ENCODE measurements at regions not wholly inside any gene's neighbourhood (a gene's known extent, or its start where the extent isn't known, plus 50 kb on each side); places are given as distances from the start of the nearest gene placed in this dataset.
"Not testable (repeated sequence)": the region's sequence is repeated elsewhere in the genome, so short reads cannot be mapped to it uniquely, and the experiment has no call there.

- DNase-seq: no peak
These were observed 183.4 kb upstream of the RFC3 start for GRCh38 chr13:33634546-33634982.

- DNase-seq: no peak
These were observed 181.7 kb upstream of the RFC3 start for GRCh38 chr13:33636243-33636642.

GRCh38 chr13:33636955-33637670 lies 180.8 kb upstream of the RFC3 start:
- no peak for DNase-seq

- DNase-seq: no peak
These were observed 179.8 kb upstream of the RFC3 start for GRCh38 chr13:33637978-33638743.

- DNase-seq: no peak
These were observed 178.8 kb upstream of the RFC3 start for GRCh38 chr13:33639158-33639557.

GRCh38 chr13:33639626-33640080 lies 178.3 kb upstream of the RFC3 start:
- DNase-seq: no peak

- DNase-seq: no peak
These were observed 177.1 kb upstream of the RFC3 start for GRCh38 chr13:33640832-33641231.

GRCh38 chr13:33642374-33643065 lies 175.4 kb upstream of the RFC3 start:
- DNase-seq: no peak

GRCh38 chr13:33644581-33645543 lies 173.1 kb upstream of the RFC3 start:
- DNase-seq: no peak

GRCh38 chr13:33645591-33646554 lies 172.1 kb upstream of the RFC3 start:
- DNase-seq: no peak

GRCh38 chr13:33649212-33649878 lies 168.6 kb upstream of the RFC3 start:
- no peak for DNase-seq

- DNase-seq: no peak
These were observed 166.2 kb upstream of the RFC3 start for GRCh38 chr13:33651766-33652165.

GRCh38 chr13:33657274-33657673 lies 160.7 kb upstream of the RFC3 start:
- DNase-seq: no peak

- DNase-seq: no peak
These were observed 158.5 kb upstream of the RFC3 start for GRCh38 chr13:33659466-33659865.

- DNase-seq: no peak
These were observed 158.1 kb upstream of the RFC3 start for GRCh38 chr13:33659894-33660293.

GRCh38 chr13:33662392-33662791 lies 155.6 kb upstream of the RFC3 start:
- DNase-seq: no peak

GRCh38 chr13:33665626-33666175 lies 152.2 kb upstream of the RFC3 start:
- no peak for DNase-seq

- no peak for DNase-seq
These were observed 146.4 kb upstream of the RFC3 start for GRCh38 chr13:33671560-33671959.

GRCh38 chr13:33672022-33672421 lies 145.9 kb upstream of the RFC3 start:
- not testable (repeated sequence) for DNase-seq
